HG02678 (cell line): ENCODE measurements at regions not wholly inside any gene's neighbourhood (a gene's known extent, or its start where the extent isn't known, plus 50 kb on each side); places are given as distances from the start of the nearest gene placed in this dataset.

Source experiments
- ATAC-seq: cut with Tn5 transposase; IDR thresholded peaks from one replicate; pipeline ENCODE4 v1.9.1; 2021; ENCODE audit warnings: mild to moderate bottlenecking, moderate library complexity; ENCODE audit not compliant: unreplicated experiment

DNA sequence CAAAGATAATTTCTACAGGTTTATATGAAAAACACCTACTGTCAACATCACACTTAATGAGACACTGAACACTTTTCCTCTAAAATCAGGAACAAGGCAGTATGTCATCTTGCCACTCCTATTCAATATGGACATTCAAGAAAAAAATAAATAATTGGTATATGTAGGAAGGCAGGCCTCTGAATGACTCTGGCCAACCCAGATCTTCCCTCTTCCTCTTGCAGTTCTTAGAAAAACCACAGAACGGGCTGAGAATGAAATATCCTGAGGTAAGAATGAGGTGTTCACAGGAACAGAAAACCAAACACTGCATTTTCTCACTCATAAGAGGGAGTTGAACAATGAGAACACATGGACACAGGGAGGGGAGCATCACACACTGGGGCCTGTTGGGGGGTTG lies 1207.2 kb upstream of the CITED2 start:
- ATAC-seq, result no peak

- no peak for ATAC-seq
Observed at GRCh38 chr6:140579918-140580317, 1205.5 kb upstream of the CITED2 start.

DNA sequence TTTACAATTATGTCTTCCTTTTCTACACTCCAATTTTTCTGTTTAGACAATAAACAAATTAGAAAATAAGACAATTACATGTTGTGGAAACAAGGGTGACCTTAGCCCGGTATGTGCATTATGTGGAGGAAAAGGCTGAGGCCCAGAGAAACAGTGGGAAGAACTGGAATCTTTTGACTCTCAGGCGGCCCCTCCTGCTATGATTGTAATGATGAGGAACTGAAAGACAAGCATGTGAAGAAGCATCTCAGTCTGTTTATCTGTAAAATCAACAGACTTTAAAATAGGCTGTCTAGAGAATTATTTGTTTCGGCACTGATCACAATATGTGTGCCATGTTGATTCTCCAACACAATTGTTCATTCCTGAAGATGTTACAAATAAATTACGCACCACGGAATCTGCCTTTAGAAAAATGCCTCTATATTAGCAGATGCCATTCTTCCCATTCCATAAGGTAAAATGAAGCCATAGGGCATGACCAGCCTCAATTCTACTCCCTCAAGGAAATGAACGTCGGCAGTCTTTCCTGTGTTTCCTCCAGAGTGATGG lies 1201.6 kb upstream of the CITED2 start:
- ATAC-seq, result no peak

DNA sequence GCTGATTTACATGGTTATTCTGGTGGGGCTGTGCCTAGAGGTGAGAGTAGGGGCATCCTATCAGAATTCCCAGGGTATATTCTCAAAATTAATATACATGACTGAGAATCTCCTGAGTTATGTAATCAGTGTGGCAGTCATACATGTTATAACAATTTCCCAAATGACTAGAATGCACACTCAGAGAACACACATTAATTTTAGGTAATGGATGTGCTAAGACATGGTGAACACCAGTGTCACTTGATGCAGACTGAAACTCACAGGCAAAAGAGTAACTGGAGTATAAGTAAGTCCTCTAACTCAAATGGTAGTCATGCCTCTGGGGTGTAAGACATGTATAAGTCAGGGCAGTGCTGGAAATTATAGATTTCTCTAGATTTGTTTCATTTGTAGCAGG lies 1198.4 kb upstream of the CITED2 start:
- ATAC-seq, result no peak

- ATAC-seq, result no peak
Observed at GRCh38 chr6:140572129-140572528, 1197.7 kb upstream of the CITED2 start.

DNA sequence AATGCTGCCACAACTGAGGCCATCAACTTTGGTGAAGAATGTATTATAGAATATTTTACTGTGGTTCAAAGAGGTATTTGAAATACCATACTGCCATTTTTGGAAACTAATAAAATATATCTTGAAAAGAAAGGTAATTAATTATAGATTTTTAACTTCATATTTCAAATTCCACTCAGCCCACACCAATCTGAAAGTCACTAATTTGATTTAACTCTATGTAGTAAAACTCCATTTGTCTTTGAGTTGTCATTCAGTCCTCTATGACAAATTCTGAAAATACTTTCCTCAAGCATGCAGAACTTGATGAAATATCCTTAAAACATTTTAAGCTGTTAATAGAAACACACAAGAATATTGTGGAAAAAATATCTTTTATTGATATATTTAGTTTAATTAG lies 1196.7 kb upstream of the CITED2 start:
- no peak for ATAC-seq

- no peak for ATAC-seq
Observed at GRCh38 chr6:140567466-140567865, 1193.0 kb upstream of the CITED2 start.

- ATAC-seq, result no peak
Observed at GRCh38 chr6:140566781-140567277, 1192.4 kb upstream of the CITED2 start.

- ATAC-seq, result no peak
Observed at GRCh38 chr6:140563728-140564127, 1189.3 kb upstream of the CITED2 start.

GRCh38 chr6:140561701-140562100 lies 1187.3 kb upstream of the CITED2 start:
- ATAC-seq, result no peak

GRCh38 chr6:140560671-140561070 lies 1186.2 kb upstream of the CITED2 start:
- ATAC-seq, result no peak

GRCh38 chr6:140559458-140559857 lies 1185.0 kb upstream of the CITED2 start:
- no peak for ATAC-seq

DNA sequence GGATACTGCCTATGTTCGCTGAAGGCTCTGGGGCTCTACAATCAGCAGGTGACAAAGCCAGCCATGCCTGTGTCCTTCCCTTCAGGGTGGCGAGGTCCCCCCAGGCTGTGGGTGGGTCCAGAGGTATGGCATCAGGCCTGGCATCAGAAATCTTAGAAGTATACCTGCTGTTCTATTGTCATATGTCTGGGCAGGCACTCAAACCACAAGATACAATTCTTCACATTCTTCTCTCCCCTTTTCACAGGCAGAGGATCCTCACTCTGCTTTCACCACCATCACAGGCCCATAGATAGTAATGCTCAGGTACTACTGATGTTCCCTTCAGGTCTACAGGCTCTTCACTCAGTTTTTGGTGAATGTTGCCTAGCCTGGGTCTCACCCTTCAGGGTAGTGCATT lies 1180.0 kb upstream of the CITED2 start:
- ATAC-seq, result no peak

- no peak for ATAC-seq
Observed at GRCh38 chr6:140548366-140548765, 1173.9 kb upstream of the CITED2 start.

GRCh38 chr6:140546640-140547039 lies 1172.2 kb upstream of the CITED2 start:
- no peak for ATAC-seq

DNA sequence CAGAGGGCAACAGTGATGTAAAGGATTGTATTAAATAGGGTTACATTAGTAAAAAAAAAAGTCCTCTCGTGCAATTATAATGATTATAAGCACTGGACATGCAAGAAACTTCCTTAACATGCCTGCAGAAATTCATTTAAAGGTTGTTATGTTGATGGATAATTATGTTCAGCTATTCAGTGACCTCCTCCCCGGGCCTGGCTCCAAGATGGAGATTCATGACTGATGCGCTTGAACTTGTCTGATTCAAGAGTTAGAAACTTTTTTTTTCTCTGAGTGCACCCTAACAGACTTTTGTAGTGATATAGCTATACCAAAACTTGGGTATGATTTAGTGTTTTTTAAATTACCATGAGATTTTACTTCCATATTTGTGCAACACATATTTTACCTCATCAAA lies 1170.0 kb upstream of the CITED2 start:
- ATAC-seq, result no peak

DNA sequence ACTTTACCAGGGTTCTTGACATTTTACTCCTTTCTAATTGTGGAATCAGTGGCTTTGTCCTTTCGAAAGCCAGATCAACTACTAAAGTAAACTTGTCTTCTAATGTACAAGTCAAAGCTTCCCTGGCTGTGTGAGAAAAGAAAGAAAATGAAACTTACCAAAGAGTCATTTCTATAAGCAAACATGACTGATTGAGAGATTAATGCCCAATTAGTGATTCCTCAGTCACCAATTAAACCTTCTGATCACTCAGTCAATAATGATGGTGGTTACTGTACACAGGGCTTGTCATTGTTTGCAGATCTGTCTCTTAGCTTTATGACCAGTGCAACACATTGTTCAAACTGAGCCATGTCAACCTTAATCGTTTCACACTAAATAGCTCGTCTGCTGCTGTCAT lies 1168.4 kb upstream of the CITED2 start:
- ATAC-seq, result no peak

DNA sequence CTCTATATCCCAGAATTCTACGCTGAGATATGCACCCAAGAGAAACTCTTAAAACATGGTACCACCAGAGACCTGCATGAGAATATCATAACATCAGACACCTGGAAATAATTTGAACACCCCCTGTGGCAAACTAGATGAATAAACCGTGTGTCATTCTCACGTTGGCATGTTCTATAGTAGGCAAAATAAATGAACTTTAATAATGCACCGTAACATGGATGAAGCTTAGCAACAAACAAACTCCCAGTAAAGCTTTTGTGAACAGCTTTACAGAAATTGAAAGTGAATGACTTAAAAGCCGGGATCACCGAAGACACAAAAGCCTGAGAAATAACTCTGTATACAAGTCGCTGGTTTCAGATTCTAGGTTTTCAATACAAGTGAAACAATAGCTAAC lies 1166.8 kb upstream of the CITED2 start:
- ATAC-seq, result no peak

- ATAC-seq, result no peak
Observed at GRCh38 chr6:140540743-140541142, 1166.3 kb upstream of the CITED2 start.

DNA sequence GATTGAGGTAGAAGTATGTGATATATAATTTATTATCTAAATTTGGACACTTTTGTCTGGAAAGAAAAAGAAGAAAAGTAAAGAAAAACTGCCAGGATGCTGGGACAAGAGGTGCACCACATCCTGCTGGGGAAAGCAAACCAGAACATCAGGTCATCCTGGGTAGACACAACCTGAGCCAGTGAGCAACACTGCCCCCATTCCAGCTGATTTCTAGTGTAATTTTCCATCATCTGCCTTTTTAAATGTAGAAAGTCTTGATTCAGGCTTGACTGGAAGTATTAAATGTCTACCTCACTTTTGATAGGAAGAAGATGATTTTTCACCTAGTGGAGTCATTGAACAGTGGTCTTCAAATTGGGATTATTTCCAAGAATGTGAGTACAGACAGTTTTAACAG lies 1164.5 kb upstream of the CITED2 start:
- no peak for ATAC-seq

GRCh38 chr6:140537834-140538705 lies 1163.6 kb upstream of the CITED2 start:
- ATAC-seq, result no peak

DNA sequence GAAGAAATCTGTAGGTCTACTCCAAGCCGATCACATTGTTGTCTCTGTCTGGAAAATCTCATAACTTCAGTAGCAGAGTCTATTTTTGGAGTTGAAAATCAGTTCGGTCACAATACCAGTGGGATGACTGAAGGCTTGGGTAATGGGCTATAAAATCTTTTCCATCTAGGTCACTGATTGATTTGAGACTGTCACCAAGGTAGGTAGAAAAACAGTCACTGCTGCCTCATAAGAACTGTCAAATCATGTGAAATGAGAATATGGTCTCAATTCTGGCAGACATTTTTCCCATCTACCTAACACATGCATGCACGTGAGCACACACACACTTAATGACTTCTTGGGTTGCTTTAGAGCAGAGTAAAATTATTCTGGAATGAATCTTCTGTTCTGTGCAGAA lies 1162.8 kb upstream of the CITED2 start:
- ATAC-seq, result no peak
